H1 (cell line): ENCODE measurements at regions not wholly inside any gene's neighbourhood (a gene's known extent, or its start where the extent isn't known, plus 50 kb on each side); places are given as distances from the start of the nearest gene placed in this dataset.

Experiments used
- CBX8 ChIP-seq: fragments of 300-800, 300-1000 bp; sonication (generic); IDR thresholded peaks from 2 replicates; pipeline ENCODE4 v1.7.1; 2016; ENCODE audit warnings: low read depth, low read length, borderline replicate concordance
- CHD7 ChIP-seq: fragments of 300-600 bp; sonication (generic); IDR thresholded peaks from 2 replicates; pipeline ENCODE4 v1.7.1; 2012; ENCODE audit warnings: low read length, moderate library complexity, mild to moderate bottlenecking, inconsistent platforms; ENCODE audit not compliant: insufficient replicate concordance
- HDAC6 ChIP-seq: IDR thresholded peaks from one replicate; pipeline ENCODE4 v1.7.1; 2012; ENCODE audit warnings: low read depth, mild to moderate bottlenecking, inconsistent platforms, low read length, moderate library complexity
- MAX ChIP-seq: IDR thresholded peaks from 2 replicates; pipeline ENCODE4 v1.6.1; 2012; ENCODE audit warnings: inconsistent platforms
- RXRA ChIP-seq: IDR thresholded peaks from 2 replicates; pipeline ENCODE4 v1.6.1; 2011; ENCODE audit warnings: low read depth, mild to moderate bottlenecking, low read length, moderate library complexity; ENCODE audit not compliant: insufficient read depth
- SIN3A ChIP-seq, 2 experiments: IDR thresholded peaks in 1 of 2; conservative IDR thresholded peaks in 1 of 2; 2 replicates each; pipeline ENCODE4 v1.6.1; 2011 to 2012; ENCODE audit warnings: low read length in 2 of 2, improper control_type of control experiment in 1 of 2, low read depth in 1 of 2, mild to moderate bottlenecking in 1 of 2
- SIRT6 ChIP-seq: IDR thresholded peaks from one replicate; pipeline ENCODE4 v1.7.1; 2012; ENCODE audit warnings: low read length, inconsistent platforms
- SIX5 ChIP-seq: IDR thresholded peaks from 2 replicates; pipeline ENCODE4 v1.6.1; 2011; ENCODE audit warnings: mild to moderate bottlenecking, low read depth, low read length
- SP4 ChIP-seq: IDR thresholded peaks from 2 replicates; pipeline ENCODE4 v1.6.1; 2012; ENCODE audit warnings: low read length, inconsistent platforms
- TAF7 ChIP-seq: optimal IDR thresholded peaks from 2 replicates; pipeline ENCODE3; 2011; ENCODE audit warnings: low read depth, mild to moderate bottlenecking, inconsistent platforms, low read length, moderate library complexity, borderline replicate concordance

- TF ChIP-seq CHD7 (no peak), RXRA (no peak), MAX (no peak), CBX8 (no peak), TAF7 (no peak), SIN3A (conservative IDR thresholded peaks at IDR 0.05 in 1 of 2, IDR thresholded peaks at IDR 0.05 in 1 of 2; ENCODE audit: low read depth in 1 of 2, low read length in 2 of 2) (no peak), SIRT6 (no peak), SP4 (no peak), SIX5 (no peak), HDAC6 (no peak)
Observed at GRCh38 chr4:20124317-20125026, 127.2 kb upstream of the SLIT2 start (continued).
